ENCODE measurements at regions not wholly inside any gene's neighbourhood (a gene's known extent, or its start where the extent isn't known, plus 50 kb on each side); places are given as distances from the start of the nearest gene placed in this dataset.

DNA sequence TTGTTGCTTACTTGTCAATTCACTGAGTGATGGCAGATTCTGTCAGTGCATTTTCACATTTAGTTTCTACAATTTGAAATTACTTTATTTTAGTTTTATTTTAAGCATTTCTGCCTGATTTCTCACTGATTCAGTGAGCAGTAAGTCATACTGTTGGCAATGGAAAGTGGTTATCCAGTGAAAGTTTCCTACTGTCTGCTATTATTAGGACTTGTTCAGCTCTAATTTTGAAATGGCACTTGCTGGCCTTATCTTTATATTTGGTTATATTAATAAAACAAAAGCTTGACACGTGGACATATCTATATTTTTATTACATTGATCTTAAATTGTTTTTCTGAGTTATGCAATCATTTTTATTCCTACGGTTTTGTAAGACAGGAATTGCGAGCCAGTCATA lies 871.8 kb upstream of the SLC35B3 start:
- Histone ChIP-seq H3K79me1 (ENCODE audit: low read depth in 1 of 2, low read length in 2 of 2) (no peaks in the 10 kb centered on the region), H2AK5ac (ENCODE audit: low read depth, low read length) (no peak overlapping the region), H3K18ac (ENCODE audit: low read depth, low read length) (no peak overlapping the region), H3K4ac (ENCODE audit: low read depth, low read length) (no peak overlapping the region), H3K27me3 (ENCODE audit: control insufficient read depth, insufficient read depth, low read length) (no peaks in the 10 kb centered on the region), H3K23ac (ENCODE audit: low read depth, low read length) (no peak overlapping the region), H3K9me3 (ENCODE audit: control insufficient read depth, insufficient read depth, low read length) (no peaks in the 10 kb centered on the region), H3K36me3 (ENCODE audit: control insufficient read depth, insufficient read depth, low read length) (no peaks in the 10 kb centered on the region), H2BK5ac (ENCODE audit: low read depth, low read length, poor library complexity, severe bottlenecking) (no peak overlapping the region), H2AK9ac (replicated peaks; ENCODE audit: low read depth, low read length, poor library complexity) (no peak overlapping the region), H3K56ac (ENCODE audit: extremely low read depth, insufficient read depth, low read length) (no peak overlapping the region), H4K20me1 (ENCODE audit: insufficient read depth, low read length) (no peaks in the 10 kb centered on the region), H3K27ac (ENCODE audit: insufficient read depth, low read length) (no peak overlapping the region), H4K5ac (ENCODE audit: low read depth, low read length) (no peak overlapping the region), H2BK20ac (ENCODE audit: low read depth, low read length) (no peak overlapping the region), H4K91ac (ENCODE audit: insufficient read depth, low read depth, low read length) (no peak overlapping the region), H3K14ac (replicated peaks; ENCODE audit: low read depth, low read length) (no peak overlapping the region), H3K4me2 (ENCODE audit: low read depth, low read length) (no peak overlapping the region), H3K9ac (ENCODE audit: low read depth, low read length) (no peak overlapping the region), H2BK15ac (ENCODE audit: low read depth, low read length) (no peak overlapping the region), H3K4me1 (ENCODE audit: control insufficient read depth, insufficient read depth, low read length) (no peaks in the 10 kb centered on the region), H3K9me1 (ENCODE audit: insufficient read depth, low read length) (no peaks in the 10 kb centered on the region), H2AFZ (replicated peaks; ENCODE audit: low read length, poor library complexity) (no peak overlapping the region), H3K4me3 (ENCODE audit: insufficient read depth, low read depth, low read length) (no peak overlapping the region), H2BK120ac (ENCODE audit: low read depth, low read length) (no peak overlapping the region), H4K8ac (ENCODE audit: low read depth in 2 of 2, low read length in 2 of 2) (no peak overlapping the region)
- TF ChIP-seq RFX5 (IDR thresholded peaks at IDR 0.05; ENCODE audit: low read depth, low read length) (no peak), USF2 (IDR thresholded peaks at IDR 0.05; ENCODE audit: low read depth, low read length) (no peak), MAZ (IDR thresholded peaks at IDR 0.05; ENCODE audit: borderline replicate concordance, low read depth, low read length) (no peak), SMC3 (IDR thresholded peaks at IDR 0.05; ENCODE audit: low read depth, low read length) (no peak), MXI1 (IDR thresholded peaks at IDR 0.05; ENCODE audit: borderline replicate concordance, low read depth, low read length) (no peak), CHD1 (IDR thresholded peaks at IDR 0.05; ENCODE audit: low read depth, low read length) (no peak), RAD21 (IDR thresholded peaks at IDR 0.05; ENCODE audit: low read length) (no peak), CEBPB (IDR thresholded peaks at IDR 0.05; ENCODE audit: low read depth, low read length) (no peak), RCOR1 (IDR thresholded peaks at IDR 0.05; ENCODE audit: insufficient replicate concordance, low read length) (no peak), FOS (IDR thresholded peaks at IDR 0.05; ENCODE audit: low read depth, low read length) (no peak), NFE2L2 (IDR thresholded peaks at IDR 0.05; ENCODE audit: low read depth, low read length) (no peak), POLR2A (IDR thresholded peaks at IDR 0.05; ENCODE audit: low read depth, low read length) (no peak)
- TF ChIP-seq, protein P1, sequence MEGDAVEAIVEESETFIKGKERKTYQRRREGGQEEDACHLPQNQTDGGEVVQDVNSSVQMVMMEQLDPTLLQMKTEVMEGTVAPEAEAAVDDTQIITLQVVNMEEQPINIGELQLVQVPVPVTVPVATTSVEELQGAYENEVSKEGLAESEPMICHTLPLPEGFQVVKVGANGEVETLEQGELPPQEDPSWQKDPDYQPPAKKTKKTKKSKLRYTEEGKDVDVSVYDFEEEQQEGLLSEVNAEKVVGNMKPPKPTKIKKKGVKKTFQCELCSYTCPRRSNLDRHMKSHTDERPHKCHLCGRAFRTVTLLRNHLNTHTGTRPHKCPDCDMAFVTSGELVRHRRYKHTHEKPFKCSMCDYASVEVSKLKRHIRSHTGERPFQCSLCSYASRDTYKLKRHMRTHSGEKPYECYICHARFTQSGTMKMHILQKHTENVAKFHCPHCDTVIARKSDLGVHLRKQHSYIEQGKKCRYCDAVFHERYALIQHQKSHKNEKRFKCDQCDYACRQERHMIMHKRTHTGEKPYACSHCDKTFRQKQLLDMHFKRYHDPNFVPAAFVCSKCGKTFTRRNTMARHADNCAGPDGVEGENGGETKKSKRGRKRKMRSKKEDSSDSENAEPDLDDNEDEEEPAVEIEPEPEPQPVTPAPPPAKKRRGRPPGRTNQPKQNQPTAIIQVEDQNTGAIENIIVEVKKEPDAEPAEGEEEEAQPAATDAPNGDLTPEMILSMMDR (conservative IDR thresholded peaks at IDR 0.05; ENCODE audit: low read depth, low read length) = no peak
- TF ChIP-seq, protein P2, sequence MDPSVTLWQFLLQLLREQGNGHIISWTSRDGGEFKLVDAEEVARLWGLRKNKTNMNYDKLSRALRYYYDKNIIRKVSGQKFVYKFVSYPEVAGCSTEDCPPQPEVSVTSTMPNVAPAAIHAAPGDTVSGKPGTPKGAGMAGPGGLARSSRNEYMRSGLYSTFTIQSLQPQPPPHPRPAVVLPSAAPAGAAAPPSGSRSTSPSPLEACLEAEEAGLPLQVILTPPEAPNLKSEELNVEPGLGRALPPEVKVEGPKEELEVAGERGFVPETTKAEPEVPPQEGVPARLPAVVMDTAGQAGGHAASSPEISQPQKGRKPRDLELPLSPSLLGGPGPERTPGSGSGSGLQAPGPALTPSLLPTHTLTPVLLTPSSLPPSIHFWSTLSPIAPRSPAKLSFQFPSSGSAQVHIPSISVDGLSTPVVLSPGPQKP (IDR thresholded peaks at IDR 0.05; ENCODE audit: borderline replicate concordance, low read depth, low read length) = no peak
- ATAC-seq (ENCODE audit: low read depth) = no peak
- ChIA-PET CTCF (no interaction called here), POLR2A (ENCODE audit: unreplicated experiment) (no interaction called here)
- no TSS peak for BruUV-seq (replicated peaks)
- DNase-seq = no peak
- intact Hi-C loops (cut with micrococcal nuclease) = no loop called here
- no CpG with 5 or more reads among the region's 3 CpGs for WGBS, 2 experiments (ENCODE audit: extremely low coverage in 2 of 2, insufficient read length in 1 of 2)
- in situ Hi-C loops (cut with MboI; ENCODE audit: low sequenced_read_pairs) = no loop called here
- dilution Hi-C loops (cut with HindIII; ENCODE audit: low sequenced_read_pairs, unreplicated experiment) = no loop called here
